Mucosa of stomach (tissue), 1 donor: ENCODE measurements at regions not wholly inside any gene's neighbourhood (a gene's known extent, or its start where the extent isn't known, plus 50 kb on each side); places are given as distances from the start of the nearest gene placed in this dataset.
"Not testable (repeated sequence)": the region's sequence is repeated elsewhere in the genome, so short reads cannot be mapped to it uniquely, and the experiment has no call there.

Experiments
- H3K27me3 ChIP-seq: one replicate; pipeline ENCODE4 v1.7.0; 2013; ENCODE audit warnings: mild to moderate bottlenecking, low read length; ENCODE audit not compliant: control insufficient read depth, insufficient read depth
- H3K36me3 ChIP-seq: one replicate; pipeline ENCODE4 v1.7.0; 2013; ENCODE audit warnings: low read length; ENCODE audit not compliant: control insufficient read depth, insufficient read depth
- H3K4me1 ChIP-seq: one replicate; pipeline ENCODE4 v1.7.0; 2013; ENCODE audit warnings: mild to moderate bottlenecking, low read length; ENCODE audit not compliant: control insufficient read depth, insufficient read depth
- H3K4me3 ChIP-seq: one replicate; pipeline ENCODE4 v1.7.0; 2013; ENCODE audit warnings: low read length
- H3K9ac ChIP-seq: one replicate; pipeline ENCODE4 v1.7.0; 2013; ENCODE audit warnings: mild to moderate bottlenecking, low read length, moderate library complexity
- H3K9me3 ChIP-seq: one replicate; pipeline ENCODE4 v1.7.0; 2013; ENCODE audit warnings: mild to moderate bottlenecking, low read length, moderate library complexity; ENCODE audit not compliant: control insufficient read depth
- donor health status: Pancreatic carcinoma.

- H3K27me3 ChIP-seq = no peaks in the 10 kb centered on the region
- no peak overlapping the region for H3K9ac ChIP-seq
- H3K4me1 ChIP-seq = no peaks in the 10 kb centered on the region
- no peak overlapping the region for H3K4me3 ChIP-seq
- H3K9me3 ChIP-seq = no peaks in the 10 kb centered on the region
- no peaks in the 10 kb centered on the region for H3K36me3 ChIP-seq
Observed at GRCh38 chr4:97072666-97073065, 1070.6 kb downstream of the STPG2 start.

GRCh38 chr4:97073194-97073593, 1070.1 kb downstream of the STPG2 start:
- Histone ChIP-seq H3K4me3 (no peak overlapping the region), H3K9ac (no peak overlapping the region), H3K4me1 (no peaks in the 10 kb centered on the region)

GRCh38 chr4:97074531-97074930, 1068.7 kb downstream of the STPG2 start:
- no peaks in the 10 kb centered on the region for H3K9me3 ChIP-seq
- H3K4me1 ChIP-seq = no peaks in the 10 kb centered on the region
- H3K36me3 ChIP-seq = no peaks in the 10 kb centered on the region
- H3K4me3 ChIP-seq = no peak overlapping the region
- H3K27me3 ChIP-seq = no peaks in the 10 kb centered on the region
- no peak overlapping the region for H3K9ac ChIP-seq

More at GRCh38 chr4:97073194-97073593, 1070.1 kb downstream of the STPG2 start:
- H3K36me3 ChIP-seq = no peaks in the 10 kb centered on the region
- H3K27me3 ChIP-seq = no peaks in the 10 kb centered on the region
- H3K9me3 ChIP-seq = no peaks in the 10 kb centered on the region

GRCh38 chr4:97081951-97082350, 1061.3 kb downstream of the STPG2 start:
- no peaks in the 10 kb centered on the region for H3K9me3 ChIP-seq
- no peak overlapping the region for H3K4me3 ChIP-seq

GRCh38 chr4:97097036-97097435, 1046.2 kb downstream of the STPG2 start:
- not testable (repeated sequence) for H3K36me3 ChIP-seq, H3K4me3 ChIP-seq, H3K9ac ChIP-seq, H3K27me3 ChIP-seq, H3K9me3 ChIP-seq, H3K4me1 ChIP-seq

More at GRCh38 chr4:97081951-97082350, 1061.3 kb downstream of the STPG2 start:
- H3K27me3 ChIP-seq = no peaks in the 10 kb centered on the region
- H3K4me1 ChIP-seq = no peaks in the 10 kb centered on the region
- no peak overlapping the region for H3K9ac ChIP-seq
- no peaks in the 10 kb centered on the region for H3K36me3 ChIP-seq

- H3K27me3 ChIP-seq, H3K36me3 ChIP-seq, H3K4me1 ChIP-seq, H3K9ac ChIP-seq, H3K9me3 ChIP-seq, H3K4me3 ChIP-seq: not testable (repeated sequence)
Observed at GRCh38 chr4:97101171-97101570, 1042.1 kb downstream of the STPG2 start.

GRCh38 chr4:97103252-97103651, 1040.0 kb downstream of the STPG2 start:
- Histone ChIP-seq H3K9me3 (no peaks in the 10 kb centered on the region), H3K4me1 (no peaks in the 10 kb centered on the region), H3K9ac (no peak overlapping the region), H3K27me3 (no peaks in the 10 kb centered on the region), H3K4me3 (no peak overlapping the region), H3K36me3 (no peaks in the 10 kb centered on the region)

GRCh38 chr4:97104006-97104405, 1039.3 kb downstream of the STPG2 start:
- Histone ChIP-seq H3K4me3 (no peak overlapping the region), H3K9ac (no peak overlapping the region), H3K27me3 (no peaks in the 10 kb centered on the region), H3K36me3 (no peaks in the 10 kb centered on the region), H3K4me1 (no peaks in the 10 kb centered on the region), H3K9me3 (no peaks in the 10 kb centered on the region)

- H3K9me3 ChIP-seq = no peaks in the 10 kb centered on the region
- H3K27me3 ChIP-seq = no peaks in the 10 kb centered on the region
Observed at GRCh38 chr4:97104666-97105065, 1038.6 kb downstream of the STPG2 start.

GRCh38 chr4:97105347-97106099, 1037.8 kb downstream of the STPG2 start:
- no peak overlapping the region for H3K9ac ChIP-seq
- H3K4me1 ChIP-seq = no peaks in the 10 kb centered on the region
- no peak overlapping the region for H3K4me3 ChIP-seq
- H3K36me3 ChIP-seq = no peaks in the 10 kb centered on the region
- no peaks in the 10 kb centered on the region for H3K27me3 ChIP-seq
- H3K9me3 ChIP-seq = no peaks in the 10 kb centered on the region

More at GRCh38 chr4:97104666-97105065, 1038.6 kb downstream of the STPG2 start:
- H3K4me1 ChIP-seq = no peaks in the 10 kb centered on the region
- H3K4me3 ChIP-seq = no peak overlapping the region
- H3K9ac ChIP-seq = no peak overlapping the region
- H3K36me3 ChIP-seq = no peaks in the 10 kb centered on the region

- H3K27me3 ChIP-seq = no peaks in the 10 kb centered on the region
Observed at GRCh38 chr4:97106161-97106560, 1037.1 kb downstream of the STPG2 start.

GRCh38 chr4:97110506-97110905, 1032.8 kb downstream of the STPG2 start:
- Histone ChIP-seq H3K4me3 (no peak overlapping the region), H3K9me3 (no peaks in the 10 kb centered on the region), H3K4me1 (no peaks in the 10 kb centered on the region), H3K9ac (no peak overlapping the region), H3K36me3 (no peaks in the 10 kb centered on the region), H3K27me3 (no peaks in the 10 kb centered on the region)

More at GRCh38 chr4:97106161-97106560, 1037.1 kb downstream of the STPG2 start:
- H3K36me3 ChIP-seq = no peaks in the 10 kb centered on the region
- H3K9me3 ChIP-seq = no peaks in the 10 kb centered on the region
- no peak overlapping the region for H3K9ac ChIP-seq
- H3K4me1 ChIP-seq = no peaks in the 10 kb centered on the region
- no peak overlapping the region for H3K4me3 ChIP-seq

GRCh38 chr4:97116511-97116910, 1026.8 kb downstream of the STPG2 start:
- no peaks in the 10 kb centered on the region for H3K4me1 ChIP-seq
- H3K36me3 ChIP-seq = no peaks in the 10 kb centered on the region
- no peak overlapping the region for H3K9ac ChIP-seq
- H3K9me3 ChIP-seq = no peaks in the 10 kb centered on the region
- H3K4me3 ChIP-seq = no peak overlapping the region
- H3K27me3 ChIP-seq = no peaks in the 10 kb centered on the region
